ENCODE measurements at regions not wholly inside any gene's neighbourhood (a gene's known extent, or its start where the extent isn't known, plus 50 kb on each side); places are given as distances from the start of the nearest gene placed in this dataset.

GRCh38 chr14:55500219-55500701, 59.8 kb upstream of the TBPL2 start:
- Histone ChIP-seq H3K4me3 (ENCODE audit: low read length) (no peak overlapping the region), H3K9ac (ENCODE audit: low read depth, low read length) (no peak overlapping the region), H3K4me1 (ENCODE audit: insufficient read depth, low read length) (peaks cover 11% of the 10 kb centered on the region; the same call in 1 of the 2 replicates), H3K27ac (ENCODE audit: low read depth, low read length) (peak overlapping the region; percentile 46; the same call in 1 of the 2 replicates), H3K27me3 (ENCODE audit: insufficient read depth, low read length) (no peaks in the 10 kb centered on the region), H3K9me3 (ENCODE audit: insufficient read depth, low read depth, low read length) (no peaks in the 10 kb centered on the region), H3K36me3 (ENCODE audit: insufficient read depth, low read length) (no peaks in the 10 kb centered on the region)
- WGBS: 91% methylated on average over 11 of the region's 11 CpGs

- Histone ChIP-seq H3K27me3 (ENCODE audit: insufficient read depth, low read length) (no peaks in the 10 kb centered on the region), H3K9ac (ENCODE audit: low read depth, low read length) (no peak overlapping the region), H3K4me3 (ENCODE audit: low read length) (no peak overlapping the region), H3K9me3 (ENCODE audit: insufficient read depth, low read depth, low read length) (no peaks in the 10 kb centered on the region), H3K36me3 (ENCODE audit: insufficient read depth, low read length) (no peaks in the 10 kb centered on the region), H3K4me1 (ENCODE audit: insufficient read depth, low read length) (peaks cover 11% of the 10 kb centered on the region; the same call in 1 of the 2 replicates), H3K27ac (ENCODE audit: low read depth, low read length) (no peak overlapping the region)
- WGBS: 97% methylated on average over 3 of the region's 3 CpGs
Observed at GRCh38 chr14:55500708-55501107, 60.3 kb upstream of the TBPL2 start.

- Histone ChIP-seq H3K9me3 (ENCODE audit: insufficient read depth, low read depth, low read length) (no peaks in the 10 kb centered on the region), H3K36me3 (ENCODE audit: insufficient read depth, low read length) (no peaks in the 10 kb centered on the region), H3K27me3 (ENCODE audit: insufficient read depth, low read length) (no peaks in the 10 kb centered on the region), H3K4me3 (ENCODE audit: low read length) (no peak overlapping the region), H3K9ac (ENCODE audit: low read depth, low read length) (no peak overlapping the region), H3K4me1 (ENCODE audit: insufficient read depth, low read length) (peaks cover 11% of the 10 kb centered on the region; the same call in 1 of the 2 replicates), H3K27ac (ENCODE audit: low read depth, low read length) (no peak overlapping the region)
- 85% methylated on average over 3 of the region's 3 CpGs for WGBS
Observed at GRCh38 chr14:55502746-55503284, 62.4 kb upstream of the TBPL2 start.

GRCh38 chr14:55505846-55506245, 65.4 kb upstream of the TBPL2 start:
- no peaks in the 10 kb centered on the region for H3K36me3 ChIP-seq (ENCODE audit: insufficient read depth, low read length)
- no peaks in the 10 kb centered on the region for H3K27me3 ChIP-seq (ENCODE audit: insufficient read depth, low read length)
- no peak overlapping the region for H3K27ac ChIP-seq (ENCODE audit: low read depth, low read length)
- H3K9ac ChIP-seq (ENCODE audit: low read depth, low read length): no peak overlapping the region
- H3K4me1 ChIP-seq (ENCODE audit: insufficient read depth, low read length): no peaks in the 10 kb centered on the region
- no peaks in the 10 kb centered on the region for H3K9me3 ChIP-seq (ENCODE audit: insufficient read depth, low read depth, low read length)
- no peak overlapping the region for H3K4me3 ChIP-seq (ENCODE audit: low read length)
- WGBS: 88% methylated on average over 4 of the region's 4 CpGs

- Histone ChIP-seq H3K27me3 (ENCODE audit: insufficient read depth, low read length) (no peaks in the 10 kb centered on the region), H3K4me1 (ENCODE audit: insufficient read depth, low read length) (no peaks in the 10 kb centered on the region), H3K4me3 (ENCODE audit: low read length) (no peak overlapping the region), H3K9ac (ENCODE audit: low read depth, low read length) (no peak overlapping the region), H3K9me3 (ENCODE audit: insufficient read depth, low read depth, low read length) (no peaks in the 10 kb centered on the region), H3K36me3 (ENCODE audit: insufficient read depth, low read length) (no peaks in the 10 kb centered on the region), H3K27ac (ENCODE audit: low read depth, low read length) (no peak overlapping the region)
- 94% methylated on average over 1 of the region's 1 CpG for WGBS
Observed at GRCh38 chr14:55508676-55509075, 68.3 kb upstream of the TBPL2 start.

- Histone ChIP-seq H3K4me1 (ENCODE audit: insufficient read depth, low read length) (no peaks in the 10 kb centered on the region), H3K4me3 (ENCODE audit: low read length) (no peak overlapping the region), H3K9ac (ENCODE audit: low read depth, low read length) (no peak overlapping the region), H3K27me3 (ENCODE audit: insufficient read depth, low read length) (no peaks in the 10 kb centered on the region), H3K36me3 (ENCODE audit: insufficient read depth, low read length) (no peaks in the 10 kb centered on the region), H3K9me3 (ENCODE audit: insufficient read depth, low read depth, low read length) (no peaks in the 10 kb centered on the region), H3K27ac (ENCODE audit: low read depth, low read length) (no peak overlapping the region)
- WGBS: 94% methylated on average over 1 of the region's 1 CpG
Observed at GRCh38 chr14:55512421-55512820, 67.6 kb upstream of the KTN1 start.

GRCh38 chr14:55513491-55513890, 66.5 kb upstream of the KTN1 start:
- Histone ChIP-seq H3K4me1 (ENCODE audit: insufficient read depth, low read length) (no peaks in the 10 kb centered on the region), H3K9ac (ENCODE audit: low read depth, low read length) (no peak overlapping the region), H3K27me3 (ENCODE audit: insufficient read depth, low read length) (no peaks in the 10 kb centered on the region), H3K36me3 (ENCODE audit: insufficient read depth, low read length) (no peaks in the 10 kb centered on the region), H3K9me3 (ENCODE audit: insufficient read depth, low read depth, low read length) (no peaks in the 10 kb centered on the region), H3K27ac (ENCODE audit: low read depth, low read length) (no peak overlapping the region), H3K4me3 (ENCODE audit: low read length) (no peak overlapping the region)
- WGBS: 96% methylated on average over 10 of the region's 10 CpGs

GRCh38 chr14:55514819-55515490, 65.1 kb upstream of the KTN1 start:
- H3K9ac ChIP-seq (ENCODE audit: low read depth, low read length): no peak overlapping the region
- no peak overlapping the region for H3K4me3 ChIP-seq (ENCODE audit: low read length)
- H3K9me3 ChIP-seq (ENCODE audit: insufficient read depth, low read depth, low read length): no peaks in the 10 kb centered on the region
- no peak overlapping the region for H3K27ac ChIP-seq (ENCODE audit: low read depth, low read length)
- WGBS: 93% methylated on average over 17 of the region's 17 CpGs
- H3K27me3 ChIP-seq (ENCODE audit: insufficient read depth, low read length): no peaks in the 10 kb centered on the region
- H3K4me1 ChIP-seq (ENCODE audit: insufficient read depth, low read length): no peaks in the 10 kb centered on the region
- H3K36me3 ChIP-seq (ENCODE audit: insufficient read depth, low read length): no peaks in the 10 kb centered on the region

GRCh38 chr14:55516776-55517175, 63.2 kb upstream of the KTN1 start:
- no peaks in the 10 kb centered on the region for H3K4me1 ChIP-seq (ENCODE audit: insufficient read depth, low read length)
- WGBS: 99% methylated on average over 3 of the region's 4 CpGs
- H3K36me3 ChIP-seq (ENCODE audit: insufficient read depth, low read length): no peaks in the 10 kb centered on the region

GRCh38 chr14:55518391-55518790, 61.6 kb upstream of the KTN1 start:
- H3K4me1 ChIP-seq (ENCODE audit: insufficient read depth, low read length): no peaks in the 10 kb centered on the region
- no peak overlapping the region for H3K4me3 ChIP-seq (ENCODE audit: low read length)
- no peak overlapping the region for H3K27ac ChIP-seq (ENCODE audit: low read depth, low read length)
- H3K36me3 ChIP-seq (ENCODE audit: insufficient read depth, low read length): no peaks in the 10 kb centered on the region
- H3K9ac ChIP-seq (ENCODE audit: low read depth, low read length): no peak overlapping the region
- H3K9me3 ChIP-seq (ENCODE audit: insufficient read depth, low read depth, low read length): no peaks in the 10 kb centered on the region
- no peaks in the 10 kb centered on the region for H3K27me3 ChIP-seq (ENCODE audit: insufficient read depth, low read length)

More at GRCh38 chr14:55516776-55517175, 63.2 kb upstream of the KTN1 start:
- no peaks in the 10 kb centered on the region for H3K9me3 ChIP-seq (ENCODE audit: insufficient read depth, low read depth, low read length)
- H3K9ac ChIP-seq (ENCODE audit: low read depth, low read length): no peak overlapping the region
- H3K27ac ChIP-seq (ENCODE audit: low read depth, low read length): no peak overlapping the region
- no peak overlapping the region for H3K4me3 ChIP-seq (ENCODE audit: low read length)
- no peaks in the 10 kb centered on the region for H3K27me3 ChIP-seq (ENCODE audit: insufficient read depth, low read length)

- H3K27ac ChIP-seq (ENCODE audit: low read depth, low read length): no peak overlapping the region
- H3K27me3 ChIP-seq (ENCODE audit: insufficient read depth, low read length): no peaks in the 10 kb centered on the region
- H3K4me3 ChIP-seq (ENCODE audit: low read length): no peak overlapping the region
- no peaks in the 10 kb centered on the region for H3K9me3 ChIP-seq (ENCODE audit: insufficient read depth, low read depth, low read length)
- H3K9ac ChIP-seq (ENCODE audit: low read depth, low read length): no peak overlapping the region
- 93% methylated on average over 1 of the region's 1 CpG for WGBS
- no peaks in the 10 kb centered on the region for H3K4me1 ChIP-seq (ENCODE audit: insufficient read depth, low read length)
- H3K36me3 ChIP-seq (ENCODE audit: insufficient read depth, low read length): no peaks in the 10 kb centered on the region
Observed at GRCh38 chr14:55519473-55520080, 60.4 kb upstream of the KTN1 start.

Measured in HUES64 (cell line).